ENCODE measurements at regions not wholly inside any gene's neighbourhood (a gene's known extent, or its start where the extent isn't known, plus 50 kb on each side); places are given as distances from the start of the nearest gene placed in this dataset.

- DNase-seq (ENCODE audit: low spot score), result no peak
Measured at GRCh38 chr13:38606699-38607535, 80.0 kb upstream of the FREM2 start.

GRCh38 chr13:38617936-38618335 lies 68.9 kb upstream of the FREM2 start:
- no peak for DNase-seq (ENCODE audit: low spot score)

- no peak for DNase-seq (ENCODE audit: low spot score)
Measured at GRCh38 chr13:38618336-38618735, 68.5 kb upstream of the FREM2 start.

DNA sequence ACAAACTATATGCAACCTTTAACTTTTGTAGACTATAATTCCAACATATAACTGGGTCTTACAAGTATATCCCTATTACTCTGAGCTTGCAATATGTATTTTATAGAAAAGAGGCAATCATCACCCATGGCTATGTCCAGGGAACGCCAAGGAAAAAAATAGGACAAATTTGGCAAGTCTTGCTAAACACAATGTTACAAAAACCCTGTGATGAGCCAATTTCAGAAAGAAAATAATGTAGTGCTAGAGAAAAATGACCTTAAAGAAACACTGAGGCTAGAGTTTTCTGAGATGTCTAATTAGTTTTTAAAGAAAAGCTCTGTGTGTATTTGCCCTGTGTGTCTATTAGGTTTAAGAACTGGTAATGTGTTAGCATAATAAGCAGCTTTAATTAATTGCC lies 68.0 kb upstream of the FREM2 start:
- DNase-seq (ENCODE audit: low spot score), result no peak

- DNase-seq (ENCODE audit: low spot score), result no peak
Measured at GRCh38 chr13:38620876-38621275, 66.0 kb upstream of the FREM2 start.

DNA sequence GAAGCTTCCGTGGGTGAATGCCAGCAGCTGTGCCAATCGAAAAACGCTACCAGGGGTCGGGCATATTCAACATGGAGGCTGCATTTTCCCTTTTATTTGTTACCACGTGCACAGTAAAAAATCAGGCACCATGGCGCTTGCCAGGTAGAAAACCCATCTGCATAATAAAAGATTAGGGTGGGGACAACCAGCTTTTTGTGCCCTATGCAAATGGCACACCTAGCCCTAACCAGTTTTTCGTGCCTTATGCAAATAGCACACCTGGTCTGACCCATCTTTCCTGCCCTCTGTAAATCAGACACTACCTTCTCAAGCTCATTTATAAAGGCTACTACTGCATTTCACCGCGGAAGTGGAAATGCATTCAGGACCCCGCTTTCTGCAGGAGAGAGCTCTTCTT lies 62.1 kb upstream of the FREM2 start:
- no peak for DNase-seq (ENCODE audit: low spot score)

DNA sequence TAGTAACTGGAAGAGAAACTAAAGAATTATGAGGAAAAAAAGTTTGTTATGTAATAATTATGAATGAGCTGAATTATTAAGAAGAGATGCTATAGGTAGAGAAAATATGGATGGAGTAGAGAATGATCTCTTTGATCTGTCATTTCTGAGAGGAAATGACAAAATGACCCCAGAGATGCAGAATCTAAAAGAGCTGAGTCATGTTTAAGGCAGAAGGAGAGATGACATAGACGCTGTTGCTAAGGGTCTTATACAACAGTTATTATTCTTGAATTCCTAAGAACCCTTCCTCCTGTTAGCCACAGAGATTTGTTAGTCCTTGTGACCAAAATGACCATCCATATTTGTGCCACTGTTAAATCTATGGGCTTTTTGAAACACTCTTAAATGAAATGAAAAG lies 58.3 kb upstream of the FREM2 start:
- DNase-seq (ENCODE audit: low spot score), result no peak

DNA sequence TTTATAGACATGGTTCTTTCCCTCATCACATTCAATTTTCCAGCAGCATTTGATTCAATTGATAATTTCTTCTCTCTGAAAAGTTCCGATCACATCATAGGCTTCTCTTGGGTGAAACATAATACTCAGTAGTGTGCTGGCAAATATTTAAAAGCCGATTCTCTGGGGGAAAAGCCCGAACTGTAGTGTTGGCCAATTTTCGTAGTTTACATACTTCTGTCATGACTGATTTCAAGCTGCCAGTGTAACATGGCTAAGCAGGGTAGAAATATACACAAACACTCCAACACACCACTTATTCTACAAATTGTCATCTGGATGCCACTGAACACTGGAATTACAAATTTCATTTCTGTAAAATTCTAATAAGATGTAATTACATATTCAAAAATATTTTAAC lies 56.1 kb upstream of the FREM2 start:
- DNase-seq (ENCODE audit: low spot score), result no peak

GRCh38 chr13:38635030-38635429 lies 51.8 kb upstream of the FREM2 start:
- DNase-seq (ENCODE audit: low spot score), result no peak

- DNase-seq (ENCODE audit: low spot score), result no peak
Measured at GRCh38 chr13:38636073-38636472, 50.8 kb upstream of the FREM2 start.

- no peak for DNase-seq (ENCODE audit: low spot score)
Measured at GRCh38 chr13:38636761-38637160, 50.1 kb upstream of the FREM2 start.
